ENCODE measurements at regions not wholly inside any gene's neighbourhood (a gene's known extent, or its start where the extent isn't known, plus 50 kb on each side); places are given as distances from the start of the nearest gene placed in this dataset.
A peak's percentile ranks its signal among the peaks of the same experiment; 100 is the strongest.
"Not testable (repeated sequence)": the region's sequence is repeated elsewhere in the genome, so short reads cannot be mapped to it uniquely, and the experiment has no call there.

GRCh38 chr4:57314636-57315035 lies 204.5 kb upstream of the IGFBP7 start:
- no peak for DNase-seq

DNA sequence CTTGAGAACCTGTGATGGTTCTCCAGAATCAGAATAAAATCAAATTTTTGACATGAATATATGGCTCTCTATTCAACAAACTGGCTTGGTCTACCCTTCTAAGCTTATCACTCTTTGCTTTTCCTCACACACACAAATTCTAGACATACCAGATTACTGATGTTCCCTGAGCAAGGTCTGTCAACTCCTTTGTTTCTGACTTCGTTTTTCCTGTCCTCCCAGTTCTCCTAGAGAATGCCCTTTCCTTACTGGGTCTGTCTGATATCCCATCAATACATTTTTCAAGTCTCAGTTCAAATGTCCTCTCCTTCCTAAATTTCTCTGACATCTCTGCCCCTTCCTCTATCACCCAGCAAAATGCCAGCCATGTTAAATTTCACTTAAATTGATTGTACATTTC lies 202.1 kb upstream of the IGFBP7 start:
- no peak for DNase-seq

GRCh38 chr4:57309658-57310057 lies 199.5 kb upstream of the IGFBP7 start:
- DNase-seq = no peak

GRCh38 chr4:57308301-57308700 lies 198.1 kb upstream of the IGFBP7 start:
- no peak for DNase-seq

GRCh38 chr4:57305836-57306235 lies 195.7 kb upstream of the IGFBP7 start:
- no peak for DNase-seq

- DNase-seq = no peak
These were observed 193.0 kb upstream of the IGFBP7 start for GRCh38 chr4:57303012-57303751.

DNA sequence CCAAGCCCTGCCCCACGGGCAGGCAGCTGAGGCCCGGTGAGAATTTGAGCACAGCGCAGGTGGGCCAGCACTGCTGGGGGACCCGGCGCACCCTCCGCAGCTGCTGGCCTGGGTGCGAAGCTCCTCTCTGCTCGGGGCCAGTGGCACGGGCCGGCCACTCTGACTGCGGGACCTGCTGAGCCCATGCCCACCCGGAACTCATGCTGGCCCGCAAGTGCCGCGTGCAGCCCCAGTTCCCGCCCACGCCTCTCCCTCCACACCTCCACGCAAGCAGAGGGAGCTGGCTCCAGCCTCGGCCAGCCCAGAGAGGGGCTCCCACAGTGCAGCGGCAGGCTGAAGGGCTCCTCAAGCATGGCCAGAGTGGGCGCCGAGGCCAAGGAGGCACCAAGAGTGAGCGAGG lies 190.1 kb upstream of the IGFBP7 start:
- not testable (repeated sequence) for DNase-seq

- no peak for DNase-seq
These were observed 181.7 kb upstream of the IGFBP7 start for GRCh38 chr4:57291911-57292310.

DNA sequence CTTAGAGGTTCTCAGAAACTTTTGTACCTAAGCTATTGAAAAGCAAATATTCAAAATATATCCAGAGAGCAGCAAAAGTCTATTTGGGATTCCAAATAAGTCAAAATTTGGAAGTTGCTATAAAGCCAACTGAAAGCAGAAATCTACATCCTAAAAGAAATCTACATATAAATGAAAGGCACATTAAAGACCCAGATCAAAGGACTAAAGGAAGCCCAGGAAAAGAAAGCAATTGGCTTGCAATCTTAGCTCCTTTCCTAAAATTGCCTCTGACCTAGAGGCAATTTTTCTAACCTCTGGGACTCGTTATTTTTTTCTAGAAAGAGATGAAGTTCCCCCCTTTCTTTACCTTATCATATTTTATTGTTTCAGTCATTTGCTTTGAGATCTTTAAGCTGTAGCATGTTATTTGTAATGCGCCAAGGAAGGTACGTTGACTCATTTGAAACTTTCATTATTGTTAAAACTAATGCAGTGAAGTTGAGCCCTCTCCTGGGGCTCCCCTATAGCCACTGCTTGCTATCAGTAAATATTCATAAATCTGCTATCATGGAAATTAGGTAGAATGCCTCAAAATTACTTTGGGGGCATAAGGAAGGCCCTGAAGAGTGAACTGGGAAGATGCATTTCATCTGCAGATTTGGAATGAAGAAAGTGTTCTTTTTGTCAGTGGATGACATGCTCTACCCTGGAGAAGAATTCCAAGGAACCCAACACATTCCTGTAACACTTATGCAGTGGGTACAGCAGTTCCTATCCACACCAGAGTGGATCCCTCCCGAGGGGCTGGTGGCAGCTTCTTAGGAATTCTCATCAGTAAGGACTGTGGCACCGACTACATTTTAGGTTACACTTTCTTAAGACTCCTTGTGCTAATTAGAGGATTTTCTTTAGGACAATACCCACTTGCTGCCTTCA lies 177.8 kb upstream of the IGFBP7 start:
- no peak for DNase-seq

- DNase-seq = no peak
These were observed 172.7 kb upstream of the IGFBP7 start for GRCh38 chr4:57282933-57283310.

DNA sequence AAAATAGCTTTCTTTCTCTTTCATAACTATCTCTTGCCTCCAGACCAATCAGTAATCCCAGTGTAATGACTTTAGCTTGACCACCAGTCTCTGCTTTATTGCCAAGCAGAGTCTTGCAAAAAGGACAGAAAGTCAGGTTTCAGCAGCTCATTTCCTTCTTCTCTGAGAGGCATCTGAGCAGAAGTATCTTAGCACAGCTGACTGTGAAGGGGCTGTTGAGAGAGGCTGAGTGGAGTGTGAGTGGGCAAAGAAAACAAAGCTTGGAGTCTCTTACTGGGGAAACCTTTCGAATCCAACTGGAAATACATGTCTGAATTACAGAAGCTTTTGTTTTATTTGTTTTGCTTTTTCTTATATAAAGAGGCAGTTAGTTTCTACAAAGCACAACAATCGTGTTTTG lies 170.3 kb upstream of the IGFBP7 start:
- DNase-seq = no peak

DNA sequence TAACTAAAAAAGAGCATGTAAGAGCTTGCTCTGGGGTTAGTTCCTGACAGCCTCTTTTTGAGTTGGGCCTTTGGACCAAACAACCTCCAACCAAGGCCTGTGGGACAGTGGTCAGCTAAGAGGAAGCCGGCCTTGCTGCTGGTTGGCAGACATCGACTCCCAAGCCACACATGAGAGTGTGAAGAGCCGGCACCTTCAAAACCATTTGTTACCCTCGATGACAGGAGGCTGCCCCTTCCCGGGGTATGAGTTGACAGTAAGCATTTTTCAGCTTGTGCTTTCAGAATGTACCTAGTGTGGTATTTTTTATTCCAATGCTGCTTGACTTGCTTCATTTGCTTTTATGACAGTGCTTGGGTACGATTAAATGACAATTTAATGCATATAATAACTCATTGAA lies 168.6 kb upstream of the IGFBP7 start:
- DNase-seq = no peak

GRCh38 chr4:57274082-57274481 lies 163.9 kb upstream of the IGFBP7 start:
- DNase-seq = no peak

DNA sequence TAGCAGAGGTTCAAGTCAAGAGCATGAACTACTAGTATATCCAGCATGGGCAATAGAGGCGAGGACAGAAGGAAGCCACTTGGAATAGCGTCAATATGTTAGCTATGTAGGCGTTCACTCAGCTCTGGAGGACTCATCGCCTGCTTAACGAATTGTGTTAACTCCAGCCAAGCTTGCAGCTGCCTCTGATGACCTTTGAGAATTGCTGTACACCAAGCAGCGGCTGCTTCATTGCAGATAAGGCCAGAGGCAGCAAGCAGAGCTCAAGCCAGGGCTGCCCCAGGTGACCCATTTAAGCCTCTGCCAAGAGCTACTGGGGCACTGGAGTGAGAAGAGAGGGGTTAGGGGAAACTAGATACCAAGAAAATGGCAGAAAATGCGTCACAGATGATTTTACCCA lies 160.2 kb upstream of the IGFBP7 start:
- DNase-seq = peak; percentile 8

DNA sequence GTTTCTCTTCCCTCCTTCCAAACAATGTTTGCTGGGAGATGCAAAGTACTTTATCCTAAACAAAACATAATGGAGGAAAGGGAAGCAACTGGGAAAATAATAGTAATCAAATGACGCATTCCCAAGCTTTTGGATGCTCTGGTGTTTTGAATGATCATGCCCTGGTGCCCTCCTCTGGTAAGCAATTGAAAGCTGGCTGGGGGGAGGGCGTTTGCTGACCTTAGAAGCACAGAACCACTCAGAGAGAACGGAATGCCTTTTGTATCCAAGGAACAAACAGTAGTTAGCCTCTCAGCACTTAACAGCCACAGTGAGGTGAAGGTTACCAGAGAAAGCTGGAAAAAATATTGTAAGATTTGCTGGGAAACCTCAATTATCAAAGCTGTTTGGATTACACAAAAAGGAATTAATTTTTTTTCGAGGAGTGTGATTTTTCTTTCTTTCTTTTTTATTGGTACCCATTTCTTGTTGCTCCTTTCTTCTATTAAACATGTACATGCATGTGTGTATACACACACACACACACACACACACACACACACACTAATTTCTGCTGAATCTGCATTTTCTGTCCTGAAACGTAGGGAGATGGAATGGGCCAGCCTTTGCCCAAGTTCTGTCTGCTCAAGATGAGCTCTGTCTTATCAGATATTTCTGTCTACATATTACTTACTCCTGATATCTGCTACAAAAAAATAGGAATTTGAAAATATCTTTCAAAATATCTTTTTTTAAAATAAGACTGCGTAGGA lies 155.8 kb upstream of the IGFBP7 start:
- DNase-seq = no peak

DNA sequence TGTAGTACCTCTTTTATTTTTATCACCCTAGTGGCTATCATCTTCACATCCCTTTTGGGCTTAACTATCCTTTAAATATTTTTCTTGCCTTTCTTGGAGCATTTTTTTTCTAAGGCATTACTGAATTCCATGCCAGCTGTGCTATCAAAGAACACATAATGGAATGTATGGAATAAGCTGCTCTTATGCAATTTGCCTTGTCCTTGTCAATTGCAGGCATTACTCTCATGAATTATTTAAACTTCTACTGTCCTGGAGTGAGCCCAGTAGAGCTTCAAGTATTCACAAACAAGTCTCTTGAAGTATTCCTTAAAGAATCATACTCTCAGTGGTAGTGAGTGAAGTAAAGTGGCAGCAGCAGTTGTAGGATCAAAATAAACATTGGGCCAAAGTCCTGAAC lies 144.6 kb upstream of the IGFBP7 start:
- DNase-seq = no peak

DNA sequence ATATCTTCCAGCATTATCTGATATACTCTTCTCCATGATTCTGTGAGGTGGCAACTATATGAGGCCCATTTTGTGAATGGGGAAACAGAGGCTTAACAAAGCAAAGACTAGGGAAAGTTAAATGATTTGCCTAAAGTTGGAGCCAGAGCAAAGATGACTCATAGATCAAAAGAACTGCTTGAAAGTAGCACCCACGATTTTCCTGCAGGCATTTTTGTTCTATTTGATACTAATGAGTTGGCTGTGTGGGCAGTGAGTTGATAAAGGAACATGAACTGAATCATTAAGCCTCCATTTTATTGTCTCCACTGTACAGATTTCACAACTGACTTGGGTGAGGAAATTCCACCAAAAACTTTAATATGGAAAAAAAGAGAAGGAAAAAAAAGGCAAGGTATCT lies 138.9 kb upstream of the IGFBP7 start:
- no peak for DNase-seq

- DNase-seq = no peak
These were observed 132.9 kb upstream of the IGFBP7 start for GRCh38 chr4:57243076-57243475.

- DNase-seq = no peak
These were observed 124.1 kb upstream of the IGFBP7 start for GRCh38 chr4:57234252-57234775.

DNA sequence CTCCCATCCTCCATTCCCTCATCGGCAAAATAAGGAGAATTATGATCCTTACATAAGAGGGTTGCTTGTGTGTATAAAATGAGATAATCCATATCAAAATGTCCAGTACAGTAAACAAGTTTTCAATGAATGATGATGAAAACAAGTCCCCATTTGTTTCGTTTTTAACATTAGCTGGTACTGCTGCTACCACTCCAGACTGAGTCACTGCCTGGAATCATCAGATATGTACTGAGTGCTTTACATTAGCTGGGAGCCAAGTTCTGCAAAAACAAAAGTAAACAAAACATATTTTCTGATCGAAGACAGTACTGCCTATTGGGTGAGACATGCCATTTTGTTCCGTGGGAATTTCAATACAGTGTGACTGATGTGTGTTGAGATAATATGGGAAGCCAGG lies 123.2 kb upstream of the IGFBP7 start:
- no peak for DNase-seq

DNA sequence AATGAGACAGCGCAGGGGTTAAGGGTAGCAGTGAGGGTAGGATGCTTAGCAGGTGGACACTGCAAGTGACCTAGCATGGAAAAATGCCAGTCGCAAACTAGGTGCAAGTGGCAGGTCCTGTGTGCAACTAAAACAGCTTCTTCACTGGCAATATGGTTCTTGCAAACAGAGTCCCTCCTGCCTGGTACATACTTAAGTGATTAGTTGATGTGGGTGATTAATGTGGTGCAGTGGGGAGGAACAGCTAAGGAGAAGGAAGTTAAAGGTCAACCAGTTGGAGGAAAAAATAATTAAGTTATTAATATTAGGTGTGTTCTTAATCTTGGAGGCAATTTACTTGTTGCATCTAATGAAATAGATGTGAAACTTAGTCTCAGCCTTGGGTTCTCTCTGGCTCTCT lies 121.6 kb upstream of the IGFBP7 start:
- no peak for DNase-seq

DNA sequence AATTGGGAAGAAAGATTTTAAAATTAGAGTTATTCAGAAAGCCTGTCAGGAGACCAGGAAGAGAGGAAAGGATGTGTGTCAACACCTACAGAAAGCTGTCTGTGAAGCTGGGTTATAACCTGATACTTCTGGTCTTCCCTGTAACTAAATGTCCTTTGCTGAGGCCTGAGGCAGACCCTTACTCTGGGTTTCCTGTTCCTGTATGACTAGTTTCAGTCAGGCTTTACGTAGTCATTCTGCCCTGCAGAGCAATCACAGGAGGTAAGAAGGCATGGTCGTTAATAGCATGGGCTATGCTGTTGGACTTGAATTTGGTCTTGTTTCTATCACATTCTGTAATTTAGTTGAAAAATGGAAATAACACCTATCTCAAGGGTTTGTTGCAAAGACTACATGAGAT lies 110.5 kb upstream of the IGFBP7 start:
- DNase-seq = no peak

DNA sequence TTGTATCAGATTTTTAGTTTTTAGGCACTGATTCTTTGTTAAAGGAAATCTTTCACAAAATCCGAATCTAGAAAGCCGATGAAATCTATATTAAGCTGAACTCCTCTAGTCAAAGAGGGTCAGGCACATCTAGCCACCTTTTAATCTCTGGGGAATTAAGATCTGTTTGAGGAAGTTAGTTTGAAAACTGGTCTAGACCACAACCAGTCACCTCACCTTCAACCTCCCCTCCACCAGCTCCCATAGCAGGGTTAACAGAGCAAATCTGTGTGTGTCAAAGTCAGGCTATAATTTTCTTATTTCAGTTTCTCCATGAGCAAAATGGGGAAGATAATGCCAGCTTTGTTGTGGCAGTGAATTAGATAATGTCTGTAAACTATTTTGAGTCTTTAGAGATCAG lies 110.0 kb upstream of the IGFBP7 start:
- no peak for DNase-seq

Data from skin of body (tissue), 1 donor.